ENCODE measurements at regions not wholly inside any gene's neighbourhood (a gene's known extent, or its start where the extent isn't known, plus 50 kb on each side); places are given as distances from the start of the nearest gene placed in this dataset.
"Not testable (repeated sequence)": the region's sequence is repeated elsewhere in the genome, so short reads cannot be mapped to it uniquely, and the experiment has no call there.

- H2AK5ac ChIP-seq (ENCODE audit: low read depth, low read length); H2AFZ ChIP-seq (replicated peaks; ENCODE audit: low read length, poor library complexity); H3K36me3 ChIP-seq (ENCODE audit: control insufficient read depth, insufficient read depth, low read length); H2BK5ac ChIP-seq (ENCODE audit: low read depth, low read length, poor library complexity, severe bottlenecking); H3K9me1 ChIP-seq (ENCODE audit: insufficient read depth, low read length); H4K8ac ChIP-seq (ENCODE audit: low read depth in 2 of 2, low read length in 2 of 2); H3K18ac ChIP-seq (ENCODE audit: low read depth, low read length); H3K27ac ChIP-seq (ENCODE audit: insufficient read depth, low read length); H3K4me1 ChIP-seq (ENCODE audit: control insufficient read depth, insufficient read depth, low read length); in situ Hi-C loops (cut with MboI; ENCODE audit: low sequenced_read_pairs); H4K20me1 ChIP-seq (ENCODE audit: insufficient read depth, low read length); H3K27me3 ChIP-seq (ENCODE audit: control insufficient read depth, insufficient read depth, low read length); H4K5ac ChIP-seq (ENCODE audit: low read depth, low read length); H2BK15ac ChIP-seq (ENCODE audit: low read depth, low read length); BruUV-seq (replicated peaks); H3K4me2 ChIP-seq (ENCODE audit: low read depth, low read length); H3K23ac ChIP-seq (ENCODE audit: low read depth, low read length); ATAC-seq (ENCODE audit: low read depth); H3K4me3 ChIP-seq (ENCODE audit: insufficient read depth, low read depth, low read length); H4K91ac ChIP-seq (ENCODE audit: insufficient read depth, low read depth, low read length); dilution Hi-C loops (cut with HindIII; ENCODE audit: low sequenced_read_pairs, unreplicated experiment); H3K56ac ChIP-seq (ENCODE audit: extremely low read depth, insufficient read depth, low read length); H3K9me3 ChIP-seq (ENCODE audit: control insufficient read depth, insufficient read depth, low read length); DNase-seq; H2BK120ac ChIP-seq (ENCODE audit: low read depth, low read length); H3K79me1 ChIP-seq (ENCODE audit: low read depth in 1 of 2, low read length in 2 of 2); H2AK9ac ChIP-seq (replicated peaks; ENCODE audit: low read depth, low read length, poor library complexity); H3K14ac ChIP-seq (replicated peaks; ENCODE audit: low read depth, low read length); H2BK20ac ChIP-seq (ENCODE audit: low read depth, low read length); CTCF ChIA-PET; POLR2A ChIA-PET (ENCODE audit: unreplicated experiment); H3K4ac ChIP-seq (ENCODE audit: low read depth, low read length); H3K9ac ChIP-seq (ENCODE audit: low read depth, low read length); intact Hi-C loops (cut with micrococcal nuclease): not testable (repeated sequence)
- WGBS, 2 experiments (ENCODE audit: extremely low coverage in 2 of 2, insufficient read length in 1 of 2): 20% methylated on average over 1 of the region's 11 CpGs; no CpG with 5 or more reads in 1 of the 2 experiments
Observed at GRCh38 chr2:91575701-91576100, 2884.2 kb downstream of the RPIA start.

- H3K36me3 ChIP-seq (ENCODE audit: control insufficient read depth, insufficient read depth, low read length); H3K27ac ChIP-seq (ENCODE audit: insufficient read depth, low read length); H3K9me1 ChIP-seq (ENCODE audit: insufficient read depth, low read length); CTCF ChIA-PET; H2BK5ac ChIP-seq (ENCODE audit: low read depth, low read length, poor library complexity, severe bottlenecking); H4K5ac ChIP-seq (ENCODE audit: low read depth, low read length); BruUV-seq (replicated peaks); H3K23ac ChIP-seq (ENCODE audit: low read depth, low read length); intact Hi-C loops (cut with micrococcal nuclease); H3K4me3 ChIP-seq (ENCODE audit: insufficient read depth, low read depth, low read length); H3K27me3 ChIP-seq (ENCODE audit: control insufficient read depth, insufficient read depth, low read length); H2AK5ac ChIP-seq (ENCODE audit: low read depth, low read length); H4K20me1 ChIP-seq (ENCODE audit: insufficient read depth, low read length); POLR2A ChIA-PET (ENCODE audit: unreplicated experiment); H3K9me3 ChIP-seq (ENCODE audit: control insufficient read depth, insufficient read depth, low read length); H3K79me1 ChIP-seq (ENCODE audit: low read depth in 1 of 2, low read length in 2 of 2); H3K4me1 ChIP-seq (ENCODE audit: control insufficient read depth, insufficient read depth, low read length); H3K56ac ChIP-seq (ENCODE audit: extremely low read depth, insufficient read depth, low read length); H2BK15ac ChIP-seq (ENCODE audit: low read depth, low read length); H2BK20ac ChIP-seq (ENCODE audit: low read depth, low read length); H2AFZ ChIP-seq (replicated peaks; ENCODE audit: low read length, poor library complexity); DNase-seq; H4K91ac ChIP-seq (ENCODE audit: insufficient read depth, low read depth, low read length); H3K9ac ChIP-seq (ENCODE audit: low read depth, low read length); H2AK9ac ChIP-seq (replicated peaks; ENCODE audit: low read depth, low read length, poor library complexity); H3K4me2 ChIP-seq (ENCODE audit: low read depth, low read length); H3K18ac ChIP-seq (ENCODE audit: low read depth, low read length); dilution Hi-C loops (cut with HindIII; ENCODE audit: low sequenced_read_pairs, unreplicated experiment); ATAC-seq (ENCODE audit: low read depth); H2BK120ac ChIP-seq (ENCODE audit: low read depth, low read length); H4K8ac ChIP-seq (ENCODE audit: low read depth in 2 of 2, low read length in 2 of 2); in situ Hi-C loops (cut with MboI; ENCODE audit: low sequenced_read_pairs); H3K4ac ChIP-seq (ENCODE audit: low read depth, low read length); H3K14ac ChIP-seq (replicated peaks; ENCODE audit: low read depth, low read length): not testable (repeated sequence)
- WGBS, 2 experiments (ENCODE audit: extremely low coverage in 2 of 2, insufficient read length in 1 of 2): no CpG with 5 or more reads among the region's 6 CpGs
Observed at GRCh38 chr2:91577406-91577805, 2885.9 kb downstream of the RPIA start.

Data from IMR-90 (cell line).